HepG2 (cell line): ENCODE measurements at regions not wholly inside any gene's neighbourhood (a gene's known extent, or its start where the extent isn't known, plus 50 kb on each side); places are given as distances from the start of the nearest gene placed in this dataset.

Experiments
- ATAC-seq: fragments of 200-7000 bp; cut with Tn5 transposase; 3 replicates; pipeline ENCODE4 v1.9.1; 2020; ENCODE audit warnings: mild to moderate bottlenecking, moderate library complexity
- BruUV-seq: library from RNA; stranded (reverse); fragments of 400-500 nt; replicated peaks from 2 replicates; lab custom pipeline; 2021; lab: Mats Ljungman, UMichigan
- CTCF ChIA-PET: fragments of 300-600 bp; formaldehyde crosslinking; extraction: SDS; loops from one replicate; lab custom pipeline; 2021; ENCODE audit warnings: low total read pairs, inconsistent platforms, low intra/inter-chr PET ratio; lab: Yijun Ruan, JAX
- POLR2A ChIA-PET: fragments of 350-600 bp; sonication (Branson Sonifier 250); formaldehyde crosslinking; loops from one replicate; lab custom pipeline; 2020; ENCODE audit warnings: antibody characterized with exemption, inconsistent platforms; lab: Yijun Ruan, JAX
- DNase-seq: peaks from one replicate; pipeline ENCODE4 v3.0.0-alpha.2; 2015; ENCODE audit warnings: low spot score
- FAIRE-seq: peaks from 3 replicates; lab custom pipeline; 2011; peaks lifted over from hg19 to GRCh38; lab: Jason Lieb, UNC
- H2AFZ ChIP-seq: one replicate; pipeline ENCODE4 v1.6.1; 2011; ENCODE audit warnings: low read length, inconsistent platforms
- H3K27ac ChIP-seq: fragments of 300-600 bp; 3 replicates; pipeline ENCODE4 v1.8.0; 2011; ENCODE audit warnings: mixed run types, mild to moderate bottlenecking, mixed read lengths, low read length, inconsistent platforms; ENCODE audit not compliant: insufficient read depth; ENCODE audit errors: extremely low read length
- H3K27me3 ChIP-seq, 2 experiments: fragments of 200-600 bp in 1 of 2; 2 replicates in 1 of 2; 3 replicates in 1 of 2; pipeline versions ENCODE4 v1.6.0 to v1.8.0; 2011; ENCODE audit warnings: low read length in 2 of 2, mild to moderate bottlenecking in 2 of 2, moderate library complexity in 2 of 2, inconsistent platforms in 1 of 2; ENCODE audit not compliant: insufficient read depth in 2 of 2, control insufficient read depth in 1 of 2
- H3K36me3 ChIP-seq, 2 experiments: fragments of 200-600 bp in 1 of 2; replicated peaks in 1 of 2; 2 replicates in 1 of 2; 3 replicates in 1 of 2; pipeline versions ENCODE4 v1.5.1 to v1.8.0; 2011; ENCODE audit warnings: low read length in 2 of 2, inconsistent platforms in 1 of 2; ENCODE audit not compliant: insufficient read depth in 2 of 2, control insufficient read depth in 1 of 2
- H3K4me1 ChIP-seq: 2 replicates; pipeline ENCODE4 v1.5.1; 2012; ENCODE audit warnings: low read length, inconsistent platforms; ENCODE audit not compliant: insufficient read depth
- H3K4me2 ChIP-seq: 2 replicates; pipeline ENCODE4 v1.6.0; 2011; ENCODE audit warnings: low read depth, low read length, inconsistent platforms
- H3K4me3 ChIP-seq, 3 experiments: fragments of 200-600 bp in 1 of 3; sonication (generic), shearing (Covaris generic) in 1 of 3; replicated peaks in 1 of 3; 2 replicates each; pipeline ENCODE4 v1.5.1; 2011 to 2016; ENCODE audit warnings: low read length in 3 of 3, inconsistent platforms in 2 of 3, low read depth in 2 of 3, mild to moderate bottlenecking in 2 of 3, control low read depth in 1 of 3, mixed read lengths in 1 of 3; ENCODE audit not compliant: insufficient read depth in 1 of 3
- H3K79me2 ChIP-seq: one replicate; pipeline ENCODE4 v1.6.1; 2011; ENCODE audit warnings: low read length, inconsistent platforms; ENCODE audit not compliant: insufficient read depth
- H3K9ac ChIP-seq: 2 replicates; pipeline ENCODE4 v1.6.0; 2011; ENCODE audit warnings: mild to moderate bottlenecking, low read depth, low read length, inconsistent platforms; ENCODE audit not compliant: insufficient read depth
- H3K9me3 ChIP-seq: 2 replicates; pipeline ENCODE4 v1.5.1; 2012; ENCODE audit warnings: mild to moderate bottlenecking, low read length
- H4K20me1 ChIP-seq: 2 replicates; pipeline ENCODE4 v1.6.0; 2011; ENCODE audit warnings: inconsistent platforms, mild to moderate bottlenecking, low read length, moderate library complexity; ENCODE audit not compliant: insufficient read depth
- ATF7-NPFF ChIP-seq: sonication (generic); formaldehyde crosslinking; IDR thresholded peaks from 2 replicates; pipeline ENCODE4 v1.8.1; 2023; ENCODE audit warnings: mild to moderate bottlenecking, low read depth, missing genetic modification reagents, moderate library complexity
- FOXA1 ChIP-seq, 2 experiments: fragments of 450-650 bp in 1 of 2; sonication (generic) in 1 of 2; formaldehyde crosslinking in 1 of 2; IDR thresholded peaks; 2 replicates each; pipeline versions ENCODE4 v1.4.0 to v1.6.1; 2016 to 2020; ENCODE audit warnings: missing genetic modification reagents in 1 of 2
- GTF2F1 ChIP-seq: fragments of 150-350 bp; IDR thresholded peaks from 2 replicates; pipeline ENCODE4 v1.6.1; 2014; ENCODE audit warnings: low read length
- KAT7 ChIP-seq: IDR thresholded peaks from 2 replicates; pipeline ENCODE4 v1.6.1; 2018; ENCODE audit warnings: borderline replicate concordance, missing compliant biosample characterization
- KDM4B ChIP-seq: sonication (generic); formaldehyde crosslinking; IDR thresholded peaks from 2 replicates; pipeline ENCODE4 v1.4.0; 2020; ENCODE audit warnings: missing genetic modification reagents
- NAIF1 ChIP-seq: sonication (generic); formaldehyde crosslinking; IDR thresholded peaks from 2 replicates; pipeline ENCODE4 v1.5.0; 2020; ENCODE audit warnings: mild to moderate bottlenecking, missing genetic modification reagents, borderline replicate concordance
- NFE2 ChIP-seq: sonication (generic); formaldehyde crosslinking; IDR thresholded peaks from 2 replicates; pipeline ENCODE4 v1.4.0; 2020; ENCODE audit warnings: missing genetic modification reagents
- NKX3-1 ChIP-seq: sonication (generic); formaldehyde crosslinking; IDR thresholded peaks from 2 replicates; pipeline ENCODE4 v1.5.0; 2020; ENCODE audit warnings: missing genetic modification reagents
- RFXAP ChIP-seq: sonication (generic); formaldehyde crosslinking; IDR thresholded peaks from 2 replicates; pipeline ENCODE4 v1.4.0; 2020; ENCODE audit warnings: missing genetic modification reagents, borderline replicate concordance
- YEATS2 ChIP-seq: sonication (generic); formaldehyde crosslinking; IDR thresholded peaks from 2 replicates; pipeline ENCODE4 v1.4.0; 2020; ENCODE audit warnings: missing genetic modification reagents, borderline replicate concordance
- ZBTB7A ChIP-seq: sonication (generic); formaldehyde crosslinking; IDR thresholded peaks from 2 replicates; pipeline ENCODE4 v1.8.0; 2022; ENCODE audit warnings: mild to moderate bottlenecking, missing genetic modification reagents
- ZNF17 ChIP-seq: sonication (generic); formaldehyde crosslinking; IDR thresholded peaks from 2 replicates; pipeline ENCODE4 v1.5.0; 2020; ENCODE audit warnings: mild to moderate bottlenecking, missing genetic modification reagents
- ZNF205 ChIP-seq: IDR thresholded peaks from 2 replicates; pipeline ENCODE4 v1.6.1; 2018; ENCODE audit warnings: missing biosample characterization, missing genetic modification reagents
- ZNF761 ChIP-seq: sonication (generic); formaldehyde crosslinking; conservative IDR thresholded peaks from 2 replicates; pipeline ENCODE4 v1.4.0; 2020; ENCODE audit warnings: mild to moderate bottlenecking, missing genetic modification reagents
- WGBS: methylation state at CpG from one replicate; pipeline ENCODE4 v1.1.6; 2017; ENCODE audit warnings: low lambda C conversion rate; 5-methylcytosine and 5-hydroxymethylcytosine counted together
- in situ Hi-C: cut with HindIII; loops from 2 replicates; pipeline ENCODE4 v1.10.0; 2017; ENCODE audit warnings: low pct_unique_long_range_greater_than_20kb; ENCODE audit not compliant: extremely low pct_ligation_motif_present
- intact Hi-C: fragments of 100-400 bp; cut with micrococcal nuclease; formaldehyde crosslinking; loops from one replicate; pipeline ENCODE4 v1.10.0; 2022; ENCODE audit not compliant: unreplicated experiment

DNA sequence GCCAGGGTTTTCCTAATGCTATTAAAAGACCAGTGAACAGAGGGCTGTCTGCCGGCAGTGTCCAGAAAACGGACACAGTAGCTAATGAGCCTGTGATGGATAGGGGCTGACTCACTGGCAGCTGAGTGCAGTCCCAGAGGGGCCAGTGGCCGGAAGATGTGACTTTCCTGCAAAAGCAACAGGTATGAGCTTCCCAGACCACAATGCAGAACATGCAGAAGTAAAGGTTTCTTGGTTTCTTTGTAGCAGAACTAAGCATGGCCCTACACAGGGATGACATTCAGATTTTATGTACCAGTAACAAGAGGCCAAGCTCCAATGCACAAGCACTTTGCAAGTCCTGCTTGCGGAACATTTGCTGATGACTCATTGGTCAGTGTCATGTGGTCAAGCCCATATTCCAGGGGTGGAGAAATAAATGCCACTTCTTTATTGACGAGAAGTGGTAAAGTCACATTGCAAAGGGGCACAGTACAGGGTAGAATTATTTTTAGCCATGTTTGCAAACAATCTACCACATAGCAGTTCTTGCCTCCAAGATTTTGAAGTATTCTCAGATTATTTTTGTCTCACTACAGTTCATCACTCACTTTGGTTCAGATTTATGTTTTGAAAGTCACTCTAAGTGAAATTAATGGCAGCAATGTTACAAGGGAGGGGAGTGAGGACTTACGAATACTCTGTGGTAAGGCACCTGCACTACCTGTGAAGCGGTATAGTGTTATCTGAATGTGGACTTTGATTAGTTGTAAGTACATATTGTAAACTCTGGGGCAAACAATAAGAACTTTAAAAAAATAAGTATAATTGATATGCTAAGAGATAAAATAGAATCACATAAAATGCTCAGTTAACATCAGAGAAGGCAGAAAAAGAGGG lies 263.3 kb downstream of the ABHD5 start:
- Histone ChIP-seq H3K27ac (no peak overlapping the region), H3K4me3 (no peak overlapping the region), H3K9me3 (no peaks in the 10 kb centered on the region), H3K9ac (no peak overlapping the region), H4K20me1 (no peaks in the 10 kb centered on the region), H3K79me2 (no peaks in the 10 kb centered on the region), H3K27me3 (peaks cover 3 to 65% of the 10 kb centered on the region in 2 experiments; a peak in 3 of 5 replicates), H3K4me2 (no peak overlapping the region), H2AFZ (no peak overlapping the region), H3K4me1 (no peaks in the 10 kb centered on the region), H3K36me3 (no peaks in the 10 kb centered on the region)
- no TSS peak for BruUV-seq
- ATAC-seq (no peak), DNase-seq (no peak), FAIRE-seq (no peak)
- POLR2A ChIA-PET: no interaction called here
- CTCF ChIA-PET: no interaction called here
- in situ Hi-C loops (no loop called here), intact Hi-C loops (no loop called here)
- no peak for TF ChIP-seq YEATS2 (CRISPR knock-in tag)
- TF ChIP-seq KAT7 (CRISPR knock-in tag): no peak
- no peak for TF ChIP-seq ZBTB7A (CRISPR knock-in tag)
- no peak for TF ChIP-seq KDM4B (CRISPR knock-in tag)
- no peak for TF ChIP-seq ZNF205 (CRISPR knock-in tag)
- 13% methylated on average over 7 of the region's 7 CpGs for WGBS

DNA sequence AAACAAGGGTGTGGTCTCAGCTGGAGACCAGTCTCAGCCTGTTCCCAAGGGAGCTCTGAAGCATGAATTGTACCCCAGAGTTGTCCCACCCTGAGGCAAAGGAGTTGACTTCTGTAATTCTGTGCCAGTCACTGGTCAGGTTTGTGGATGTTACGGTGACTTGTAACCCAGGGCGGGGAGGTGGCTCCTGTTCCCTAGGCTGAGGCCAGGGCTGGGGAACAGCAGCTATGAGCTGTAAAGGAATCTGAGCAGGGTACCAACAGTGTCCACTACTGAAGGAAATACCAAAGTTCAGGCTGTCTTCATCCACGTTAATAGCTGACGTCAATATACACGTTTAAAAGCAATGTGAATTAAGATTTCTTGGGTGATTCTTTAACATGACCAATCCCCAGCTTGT lies 266.2 kb downstream of the ABHD5 start:
- no peak for DNase-seq
- Histone ChIP-seq H3K27me3 (peaks cover 5 to 46% of the 10 kb centered on the region in 2 experiments; a peak in 3 of 5 replicates), H3K4me2 (no peak overlapping the region), H3K79me2 (no peaks in the 10 kb centered on the region), H3K4me1 (no peaks in the 10 kb centered on the region), H4K20me1 (no peaks in the 10 kb centered on the region)
- 6% methylated on average over 4 of the region's 5 CpGs for WGBS
- ATAC-seq: no peak
- CTCF ChIA-PET: no interaction called here
- TF ChIP-seq GTF2F1 (no peak), ZNF761 (CRISPR knock-in tag) (no peak), ATF7-NPFF (CRISPR knock-in tag) (no peak), NAIF1 (no peak), NFE2 (CRISPR knock-in tag) (no peak), ZNF17 (CRISPR knock-in tag) (no peak), NKX3-1 (CRISPR knock-in tag) (no peak), FOXA1 (IDR thresholded peaks at IDR 0.05) (no peak), FOXA1 (CRISPR knock-in tag; IDR thresholded peaks at IDR 0.05) (no peak), RFXAP (CRISPR knock-in tag) (no peak)
- TF ChIP-seq, all 625 proteins: peak for 0
- no peak overlapping the region for H3K4me3 ChIP-seq
- no peaks in the 10 kb centered on the region for H3K9me3 ChIP-seq
- no peaks in the 10 kb centered on the region for H3K36me3 ChIP-seq
- in situ Hi-C loops: no loop called here
- no peak overlapping the region for H3K9ac ChIP-seq
- BruUV-seq: no TSS peak
- no peak overlapping the region for H2AFZ ChIP-seq
- no peak overlapping the region for H3K27ac ChIP-seq
- POLR2A ChIA-PET: no interaction called here
- intact Hi-C loops: no loop called here
- no peak for FAIRE-seq
